Naive thymus-derived CD4-positive, alpha-beta T cell (primary cell): ENCODE measurements at regions not wholly inside any gene's neighbourhood (a gene's known extent, or its start where the extent isn't known, plus 50 kb on each side); places are given as distances from the start of the nearest gene placed in this dataset.
"Not testable (repeated sequence)": the region's sequence is repeated elsewhere in the genome, so short reads cannot be mapped to it uniquely, and the experiment has no call there.

Experiments
- ATAC-seq: fragments of 150-1000 bp; cut with Tn5 transposase; 2 replicates; pipeline ENCODE4 v1.10.0; 2021; ENCODE audit warnings: mild to moderate bottlenecking, moderate library complexity
- CTCF ChIA-PET: fragments of 350-600 bp; sonication (Branson Sonifier 250); formaldehyde crosslinking; loops from one replicate; lab custom pipeline; 2021; ENCODE audit warnings: antibody characterized with exemption; lab: Charles Lee
- POLR2A ChIA-PET: fragments of 350-600 bp; sonication (Branson Sonifier 250); formaldehyde crosslinking; loops from one replicate; lab custom pipeline; 2021; ENCODE audit warnings: antibody characterized with exemption, inconsistent platforms; lab: Charles Lee
- DNase-seq, 9 donors: peaks; one replicate each; pipeline versions ENCODE4 v3.0.0 to v3.0.0-alpha.2; 2020 to 2022; ENCODE audit warnings: mixed read lengths in 1 of 9
- H3K27ac ChIP-seq: one replicate; pipeline ENCODE4 v1.7.0; 2013; ENCODE audit warnings: mild to moderate bottlenecking, low read depth, low read length, moderate library complexity
- H3K27me3 ChIP-seq, 2 donors: one replicate each; pipeline ENCODE4 v1.7.0; 2013; ENCODE audit warnings: low read length in 2 of 2, mild to moderate bottlenecking in 2 of 2, moderate library complexity in 2 of 2; ENCODE audit not compliant: control insufficient read depth in 2 of 2, insufficient read depth in 2 of 2
- H3K36me3 ChIP-seq, 3 experiments: 1 replicate in 2 of 3; 2 replicates in 1 of 3; pipeline ENCODE4 v1.7.0; 2013; ENCODE audit warnings: low read length in 3 of 3, mild to moderate bottlenecking in 3 of 3, moderate library complexity in 1 of 3; ENCODE audit not compliant: insufficient read depth in 3 of 3, control insufficient read depth in 2 of 3
- H3K4me1 ChIP-seq, 2 donors: one replicate each; pipeline ENCODE4 v1.7.0; 2013; ENCODE audit warnings: low read length in 2 of 2, mild to moderate bottlenecking in 2 of 2, moderate library complexity in 1 of 2; ENCODE audit not compliant: control insufficient read depth in 2 of 2, insufficient read depth in 2 of 2
- H3K4me3 ChIP-seq: 2 replicates; pipeline ENCODE4 v1.7.0; 2013; ENCODE audit warnings: mild to moderate bottlenecking, low read length
- H3K9me3 ChIP-seq, 3 experiments: 1 replicate in 2 of 3; 2 replicates in 1 of 3; pipeline ENCODE4 v1.7.0; 2013; ENCODE audit warnings: low read length in 3 of 3; ENCODE audit not compliant: control insufficient read depth in 2 of 3
- H3K27ac Mint-ChIP-seq, 9 donors: one replicate each; pipeline ENCODE4 v1.8.0; 2020 to 2022; ENCODE audit warnings: mixed read lengths in 9 of 9, mild to moderate bottlenecking in 8 of 9, moderate library complexity in 5 of 9, inconsistent platforms in 2 of 9
- H3K27me3 Mint-ChIP-seq, 5 donors: one replicate each; pipeline ENCODE4 v1.8.0; 2021 to 2022; ENCODE audit warnings: mixed read lengths in 5 of 5, mild to moderate bottlenecking in 1 of 5
- H3K36me3 Mint-ChIP-seq, 5 donors: one replicate each; pipeline ENCODE4 v1.8.0; 2020 to 2022; ENCODE audit warnings: mixed read lengths in 5 of 5, mild to moderate bottlenecking in 3 of 5, inconsistent platforms in 1 of 5
- H3K4me1 Mint-ChIP-seq, 7 donors: one replicate each; pipeline ENCODE4 v1.8.0; 2020 to 2022; ENCODE audit warnings: mixed read lengths in 7 of 7, mild to moderate bottlenecking in 3 of 7, inconsistent platforms in 1 of 7
- H3K4me3 Mint-ChIP-seq, 10 donors: one replicate each; pipeline ENCODE4 v1.8.0; 2020 to 2022; ENCODE audit warnings: mild to moderate bottlenecking in 10 of 10, mixed read lengths in 10 of 10, moderate library complexity in 6 of 10, inconsistent platforms in 2 of 10
- H3K9me3 Mint-ChIP-seq, 11 donors: one replicate each; pipeline ENCODE4 v1.8.0; 2020 to 2022; ENCODE audit warnings: mixed read lengths in 11 of 11, mild to moderate bottlenecking in 4 of 11, inconsistent platforms in 1 of 11, moderate library complexity in 1 of 11
- intact Hi-C, 2 donors: fragments of 100-400 bp; cut with micrococcal nuclease; formaldehyde crosslinking; loops; one replicate each; pipeline ENCODE4 v1.15.1; 2023

- no peak overlapping the region for H3K27ac Mint-ChIP-seq
- intact Hi-C loops: no loop called here
- no peaks in the 10 kb centered on the region for H3K4me1 Mint-ChIP-seq
- DNase-seq (no peak), ATAC-seq (no peak)
- ChIA-PET CTCF (no interaction called here), POLR2A (no interaction called here)
- H3K27me3 Mint-ChIP-seq: no peaks in the 10 kb centered on the region
- no peaks in the 10 kb centered on the region for H3K27me3 ChIP-seq
- no peaks in the 10 kb centered on the region for H3K36me3 Mint-ChIP-seq
- H3K9me3 ChIP-seq: peaks cover 0 to 9% (median 0%) of the 10 kb centered on the region in 3 experiments
- H3K27ac ChIP-seq: no peak overlapping the region
- no peak overlapping the region for H3K4me3 ChIP-seq
- peaks cover 0 to 13% (median 6%) of the 10 kb centered on the region in 11 donors for H3K9me3 Mint-ChIP-seq
- H3K4me3 Mint-ChIP-seq: no peak overlapping the region
- H3K36me3 ChIP-seq: no peaks in the 10 kb centered on the region
- H3K4me1 ChIP-seq: no peaks in the 10 kb centered on the region
Measured at GRCh38 chr2:146716591-146716990, 1128.2 kb upstream of the ACVR2A start.

DNA sequence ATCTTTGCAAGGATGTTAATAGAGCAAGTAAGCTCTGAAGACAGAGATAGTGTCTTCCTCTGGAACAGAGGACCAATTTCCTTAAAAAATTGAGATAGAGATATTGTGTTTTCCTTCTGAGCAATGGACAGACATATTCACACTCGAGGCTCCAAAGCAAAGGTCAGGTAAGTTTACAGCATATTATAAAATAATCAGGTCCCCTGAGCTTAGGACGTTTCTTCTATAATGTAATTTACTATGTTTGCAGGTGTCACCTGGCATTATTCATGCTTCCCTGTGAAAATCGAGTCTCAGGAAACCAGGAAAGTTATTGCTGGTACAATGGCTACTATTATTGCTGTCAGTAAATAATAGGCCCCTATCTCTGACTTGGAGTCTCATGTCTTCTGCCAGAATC lies 1135.8 kb upstream of the ACVR2A start:
- H3K4me3 Mint-ChIP-seq: no peak overlapping the region
- H3K27me3 ChIP-seq: no peaks in the 10 kb centered on the region
- intact Hi-C loops: no loop called here
- H3K27ac Mint-ChIP-seq: no peak overlapping the region
- H3K4me3 ChIP-seq: no peak overlapping the region
- CTCF ChIA-PET: no interaction called here
- no peaks in the 10 kb centered on the region for H3K4me1 Mint-ChIP-seq
- no peaks in the 10 kb centered on the region for H3K36me3 Mint-ChIP-seq
- POLR2A ChIA-PET: no interaction called here
- H3K27me3 Mint-ChIP-seq: no peaks in the 10 kb centered on the region
- no peaks in the 10 kb centered on the region for H3K4me1 ChIP-seq
- DNase-seq (no peak), ATAC-seq (no peak)
- H3K9me3 ChIP-seq: no peaks in the 10 kb centered on the region
- H3K9me3 Mint-ChIP-seq: peaks cover 0 to 11% (median 5%) of the 10 kb centered on the region in 11 donors
- no peak overlapping the region for H3K27ac ChIP-seq
- H3K36me3 ChIP-seq: no peaks in the 10 kb centered on the region

DNA sequence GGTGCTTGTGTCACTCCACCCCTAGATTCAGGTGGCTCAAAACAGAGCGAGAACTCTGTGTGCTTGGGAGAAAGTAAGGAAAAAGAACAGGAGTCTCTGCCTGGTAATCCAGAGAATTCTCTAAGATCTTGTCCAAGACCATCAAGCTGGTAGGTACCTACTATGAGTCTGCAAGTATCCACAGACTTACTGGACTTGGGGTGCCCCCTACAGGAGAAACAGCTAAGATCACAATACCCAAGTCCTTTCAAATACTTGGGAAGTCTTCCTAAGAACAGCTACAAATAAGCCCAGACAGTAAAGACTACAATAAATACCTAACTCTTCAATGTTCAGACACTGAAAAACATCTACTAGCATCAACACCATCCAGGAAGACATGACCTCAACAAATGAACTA lies 1143.6 kb upstream of the ACVR2A start:
- H3K4me1 ChIP-seq: no peaks in the 10 kb centered on the region
- Mint-ChIP-seq H3K4me3 (no peak overlapping the region), H3K9me3 (peaks cover 8 to 46% (median 17%) of the 10 kb centered on the region in 11 donors), H3K4me1 (no peaks in the 10 kb centered on the region), H3K27me3 (no peaks in the 10 kb centered on the region), H3K27ac (no peak overlapping the region), H3K36me3 (peaks cover 0 to 3% (median 0%) of the 10 kb centered on the region in 5 donors)
- ChIA-PET CTCF (no interaction called here), POLR2A (no interaction called here)
- peaks cover 0 to 6% (median 0%) of the 10 kb centered on the region in 3 experiments for H3K9me3 ChIP-seq
- no peak overlapping the region for H3K4me3 ChIP-seq
- H3K36me3 ChIP-seq: no peaks in the 10 kb centered on the region
- DNase-seq: no peak
- H3K27ac ChIP-seq: no peak overlapping the region
- no peaks in the 10 kb centered on the region for H3K27me3 ChIP-seq
- intact Hi-C loops: no loop called here
- no peak for ATAC-seq

GRCh38 chr2:146697307-146697706 lies 1147.5 kb upstream of the ACVR2A start:
- Mint-ChIP-seq H3K9me3 (peaks cover 3 to 27% (median 13%) of the 10 kb centered on the region in 11 donors), H3K27ac (no peak overlapping the region), H3K27me3 (no peaks in the 10 kb centered on the region), H3K4me3 (no peak overlapping the region), H3K36me3 (peaks cover 0 to 3% (median 0%) of the 10 kb centered on the region in 5 donors), H3K4me1 (no peaks in the 10 kb centered on the region)
- Histone ChIP-seq H3K27me3 (no peaks in the 10 kb centered on the region), H3K4me1 (no peaks in the 10 kb centered on the region), H3K36me3 (no peaks in the 10 kb centered on the region), H3K9me3 (peaks cover 0 to 6% (median 0%) of the 10 kb centered on the region in 3 experiments), H3K27ac (no peak overlapping the region), H3K4me3 (no peak overlapping the region)
- intact Hi-C loops: no loop called here
- DNase-seq: no peak
- no peak for ATAC-seq
- ChIA-PET CTCF (no interaction called here), POLR2A (no interaction called here)

DNA sequence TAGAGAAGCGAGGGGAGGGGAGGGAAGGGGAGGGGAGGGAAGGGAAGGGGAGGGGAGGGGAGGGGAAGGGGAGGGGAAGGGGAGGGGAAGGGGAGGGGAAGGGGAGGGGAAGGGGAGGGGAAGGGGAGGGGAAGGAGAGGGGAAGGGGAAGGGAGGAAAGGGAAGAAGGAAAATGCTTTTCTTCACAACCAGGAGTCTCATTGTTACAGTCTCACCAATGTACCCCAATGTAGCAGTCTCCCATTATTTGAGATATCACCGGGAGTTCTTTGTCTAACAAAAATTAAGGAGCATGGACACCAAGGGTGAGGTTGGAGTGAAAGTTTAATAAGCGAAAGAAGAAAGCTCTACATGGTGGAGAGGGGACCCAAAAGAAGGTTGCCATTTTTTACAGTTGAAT lies 1148.0 kb upstream of the ACVR2A start:
- H3K27ac ChIP-seq, CTCF ChIA-PET, H3K36me3 ChIP-seq, POLR2A ChIA-PET, H3K4me1 ChIP-seq, H3K27ac Mint-ChIP-seq, H3K4me3 ChIP-seq, H3K4me1 Mint-ChIP-seq, H3K27me3 Mint-ChIP-seq, intact Hi-C loops, H3K36me3 Mint-ChIP-seq, H3K4me3 Mint-ChIP-seq, H3K9me3 ChIP-seq, ATAC-seq, H3K27me3 ChIP-seq, DNase-seq: not testable (repeated sequence)
- peaks cover 1 to 22% (median 10%) of the 10 kb centered on the region in 11 donors for H3K9me3 Mint-ChIP-seq

DNA sequence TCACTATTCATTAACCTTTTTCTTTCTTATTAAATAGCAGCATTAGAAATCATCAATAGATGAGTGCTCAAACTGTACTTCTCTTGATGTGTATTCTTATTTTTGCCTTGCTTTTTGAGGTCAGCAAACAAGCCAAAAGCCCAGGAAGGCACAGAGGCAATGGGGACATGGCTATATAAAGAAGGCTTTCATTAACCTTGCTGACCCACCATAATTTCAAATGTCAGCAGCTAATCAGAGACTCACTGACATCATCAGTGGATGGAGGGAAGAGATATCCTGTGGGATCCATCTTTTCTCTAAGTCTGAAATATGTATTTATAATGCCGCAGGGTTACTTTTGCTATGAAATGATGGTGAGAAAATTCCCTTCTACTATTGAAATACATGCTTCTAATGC lies 1162.8 kb upstream of the ACVR2A start:
- H3K4me3 Mint-ChIP-seq: no peak overlapping the region
- intact Hi-C loops: no loop called here
- Histone ChIP-seq H3K4me3 (no peak overlapping the region), H3K27ac (no peak overlapping the region), H3K9me3 (no peaks in the 10 kb centered on the region), H3K27me3 (no peaks in the 10 kb centered on the region), H3K4me1 (no peaks in the 10 kb centered on the region), H3K36me3 (no peaks in the 10 kb centered on the region)
- ATAC-seq (no peak), DNase-seq (no peak)
- H3K9me3 Mint-ChIP-seq: peaks cover 0 to 5% (median 0%) of the 10 kb centered on the region in 11 donors
- H3K27me3 Mint-ChIP-seq: no peaks in the 10 kb centered on the region
- no peaks in the 10 kb centered on the region for H3K4me1 Mint-ChIP-seq
- CTCF ChIA-PET: no interaction called here
- no peaks in the 10 kb centered on the region for H3K36me3 Mint-ChIP-seq
- H3K27ac Mint-ChIP-seq: no peak overlapping the region
- POLR2A ChIA-PET: no interaction called here

- no peaks in the 10 kb centered on the region for H3K27me3 Mint-ChIP-seq
- ChIA-PET CTCF (no interaction called here), POLR2A (no interaction called here)
Measured at GRCh38 chr2:146678516-146678915, 1166.3 kb upstream of the ACVR2A start.

More at GRCh38 chr2:146678516-146678915, 1166.3 kb upstream of the ACVR2A start:
- no peak overlapping the region for H3K4me3 ChIP-seq
- H3K9me3 ChIP-seq: no peaks in the 10 kb centered on the region
- intact Hi-C loops: no loop called here
- no peak overlapping the region for H3K4me3 Mint-ChIP-seq
- H3K9me3 Mint-ChIP-seq: peaks cover 0 to 5% (median 0%) of the 10 kb centered on the region in 11 donors
- H3K36me3 Mint-ChIP-seq: no peaks in the 10 kb centered on the region
- no peaks in the 10 kb centered on the region for H3K4me1 Mint-ChIP-seq
- no peaks in the 10 kb centered on the region for H3K4me1 ChIP-seq
- DNase-seq (no peak), ATAC-seq (no peak)
- H3K27me3 ChIP-seq: no peaks in the 10 kb centered on the region
- no peak overlapping the region for H3K27ac Mint-ChIP-seq
- H3K27ac ChIP-seq: no peak overlapping the region
- H3K36me3 ChIP-seq: no peaks in the 10 kb centered on the region
